IPS-NIHi7 (cell line): ENCODE measurements at regions not wholly inside any gene's neighbourhood (a gene's known extent, or its start where the extent isn't known, plus 50 kb on each side); places are given as distances from the start of the nearest gene placed in this dataset.

ENCODE experiments used
- DNase-seq: peaks from one replicate; pipeline ENCODE4 v3.0.0; 2012; ENCODE audit warnings: mixed read lengths; ENCODE audit errors: extremely low spot score

- DNase-seq = no peak
These were observed 91.9 kb upstream of the BACE2 start for GRCh38 chr21:41076064-41076463.

DNA sequence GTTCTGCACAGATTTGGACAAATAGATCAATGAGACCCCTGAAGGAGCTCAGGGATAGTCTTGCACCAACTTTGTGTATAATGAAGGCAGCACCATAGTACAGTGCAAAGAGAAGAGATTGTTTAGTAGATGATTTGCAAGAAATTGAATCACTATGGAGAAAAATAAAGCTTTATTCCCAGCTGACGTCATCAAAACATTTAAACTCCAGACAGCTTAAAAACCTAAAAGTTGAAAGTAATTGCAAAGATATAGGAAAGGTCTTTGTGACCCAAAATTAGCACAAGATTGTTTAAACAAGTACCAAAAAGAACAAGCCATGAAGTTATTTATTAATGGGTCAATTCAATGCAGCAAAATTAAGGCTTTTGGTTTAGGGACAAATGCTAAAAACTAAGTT lies 88.8 kb upstream of the BACE2 start:
- DNase-seq = no peak

- no peak for DNase-seq
These were observed 87.4 kb upstream of the BACE2 start for GRCh38 chr21:41080485-41081121.

GRCh38 chr21:41086569-41086968 lies 81.4 kb upstream of the BACE2 start:
- no peak for DNase-seq

GRCh38 chr21:41090981-41091380 lies 77.0 kb upstream of the BACE2 start:
- DNase-seq = no peak

DNA sequence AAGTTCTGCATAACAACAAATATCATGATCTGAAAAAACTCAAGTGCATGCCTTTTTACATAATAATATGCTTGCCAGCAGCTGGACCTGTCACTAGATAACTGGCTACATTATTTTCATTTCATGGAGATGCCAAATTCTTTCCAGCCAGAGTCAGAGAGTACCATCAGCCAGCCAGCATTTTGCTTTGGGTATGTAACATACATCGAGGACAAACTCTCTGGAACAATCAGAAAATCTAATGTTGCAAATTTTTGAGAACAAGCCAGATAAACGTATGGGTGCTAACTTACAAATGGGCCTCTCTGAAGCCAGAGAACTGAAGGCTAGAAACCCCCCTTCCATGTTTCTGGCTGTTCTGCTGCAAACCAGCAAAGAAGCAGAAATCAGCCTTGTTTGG lies 76.3 kb upstream of the BACE2 start:
- DNase-seq = no peak

DNA sequence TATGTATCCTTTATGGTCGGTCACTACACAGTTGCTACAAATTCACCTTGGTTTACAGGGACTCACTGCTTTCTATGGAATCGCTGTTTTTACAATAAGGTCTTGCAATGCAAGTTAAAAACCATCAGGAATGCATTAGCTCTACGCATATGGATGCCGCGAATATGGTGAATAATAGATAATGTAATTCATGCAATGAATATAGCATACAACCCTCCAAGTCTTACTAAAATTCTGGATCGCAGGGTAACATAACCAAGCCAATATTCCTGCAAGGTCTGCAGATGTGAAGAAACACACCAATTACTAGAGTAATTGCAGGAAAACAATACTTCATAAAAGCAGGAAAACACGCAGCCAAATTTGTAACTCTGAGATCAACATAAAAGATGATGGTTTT lies 75.6 kb upstream of the BACE2 start:
- no peak for DNase-seq

GRCh38 chr21:41095983-41096382 lies 72.0 kb upstream of the BACE2 start:
- DNase-seq = no peak

DNA sequence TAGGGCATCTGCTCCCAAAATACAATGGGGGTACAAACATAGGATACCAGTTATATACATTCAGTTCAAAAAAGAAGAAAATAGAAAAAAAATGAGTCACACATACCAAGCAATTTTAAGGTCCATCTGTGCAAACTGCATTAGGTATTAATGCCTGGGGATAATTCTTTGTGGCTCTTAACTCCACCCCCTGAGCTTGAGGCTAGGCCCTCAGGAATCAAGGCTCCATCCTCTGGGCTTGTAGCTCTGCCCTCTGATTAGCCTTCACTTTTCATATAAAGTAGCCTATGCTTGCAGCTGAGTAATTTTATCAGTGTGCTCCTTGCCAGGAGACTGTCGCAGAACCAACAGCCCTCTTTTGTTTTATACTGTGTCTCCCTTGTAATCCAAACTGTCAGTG lies 69.9 kb upstream of the BACE2 start:
- DNase-seq = no peak

- no peak for DNase-seq
These were observed 69.4 kb upstream of the BACE2 start for GRCh38 chr21:41098481-41099042.

DNA sequence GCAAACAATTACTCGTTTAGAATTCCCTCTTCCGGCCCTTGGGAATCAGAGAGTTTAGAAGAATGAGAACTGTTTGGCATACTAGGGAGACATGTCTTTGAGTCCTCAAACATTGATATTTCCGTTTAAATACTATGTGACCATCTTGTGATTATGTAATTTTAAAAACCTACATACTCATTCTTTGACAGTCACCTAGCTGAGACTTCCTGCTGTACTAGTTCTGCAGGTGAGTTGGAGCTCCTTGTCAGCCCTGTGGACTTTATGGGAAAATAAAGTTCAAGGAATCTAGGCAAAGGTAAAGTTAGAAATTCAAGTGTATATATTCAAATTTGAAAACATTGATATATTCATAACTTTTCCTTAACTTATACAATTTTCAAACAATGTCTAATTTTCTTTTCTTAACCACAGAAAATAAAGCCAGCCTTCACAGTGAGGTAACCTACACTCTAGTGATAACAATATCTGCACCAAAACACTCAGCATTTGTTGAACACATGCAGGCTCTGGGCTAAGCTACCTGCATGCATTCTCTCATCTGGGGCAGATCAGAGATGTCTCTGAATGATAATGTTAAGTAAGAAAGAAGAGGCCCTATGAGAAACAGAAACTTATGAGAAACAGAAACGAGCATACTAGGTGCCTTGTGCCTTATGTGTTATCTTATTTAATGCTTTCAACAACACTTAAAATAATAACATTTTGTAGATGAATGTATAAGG lies 67.0 kb upstream of the BACE2 start:
- no peak for DNase-seq

GRCh38 chr21:41102281-41102680 lies 65.7 kb upstream of the BACE2 start:
- DNase-seq = no peak

GRCh38 chr21:41107602-41108001 lies 60.4 kb upstream of the BACE2 start:
- no peak for DNase-seq

- DNase-seq = no peak
These were observed 59.0 kb upstream of the BACE2 start for GRCh38 chr21:41108668-41109585.

DNA sequence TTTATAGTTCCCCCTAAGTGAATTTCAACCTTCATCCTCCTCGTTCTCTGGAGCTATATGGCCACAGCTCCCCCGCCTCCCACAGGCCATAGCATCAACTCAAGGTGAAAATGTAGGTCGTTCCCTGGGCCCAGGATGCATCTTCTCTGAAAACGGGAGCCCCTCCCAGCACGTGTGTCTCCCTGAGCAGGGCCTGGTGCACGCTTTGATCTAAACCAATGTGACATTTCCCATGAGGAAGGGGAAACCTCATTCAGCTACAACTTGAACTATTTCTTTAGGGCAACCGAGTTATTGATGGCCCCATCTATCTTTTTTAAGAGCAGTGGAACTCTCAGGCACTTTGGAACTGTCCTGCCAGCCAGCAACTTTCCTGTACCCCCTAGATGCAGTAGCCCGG lies 57.8 kb upstream of the BACE2 start:
- DNase-seq = no peak

GRCh38 chr21:41110664-41111063 lies 57.3 kb upstream of the BACE2 start:
- no peak for DNase-seq

DNA sequence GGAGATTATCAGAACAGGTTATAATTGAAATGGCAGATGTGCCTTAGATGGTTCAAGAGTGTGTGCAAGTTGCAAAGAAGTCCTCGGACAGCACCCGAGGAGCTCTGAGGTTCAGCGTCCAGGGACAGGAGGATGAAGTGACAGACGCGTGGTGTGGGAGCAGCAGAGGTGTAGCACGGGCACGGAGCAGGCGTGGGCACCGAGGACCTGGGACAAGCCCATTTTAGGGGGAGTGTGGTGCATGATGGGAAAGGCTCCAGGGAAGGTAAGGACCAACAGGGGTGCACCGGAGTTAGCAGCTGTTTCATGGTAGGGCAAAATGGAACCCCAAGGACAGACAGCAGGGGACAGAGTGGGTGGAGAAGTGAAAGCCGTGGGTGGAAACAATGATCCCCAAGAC lies 56.3 kb upstream of the BACE2 start:
- no peak for DNase-seq

DNA sequence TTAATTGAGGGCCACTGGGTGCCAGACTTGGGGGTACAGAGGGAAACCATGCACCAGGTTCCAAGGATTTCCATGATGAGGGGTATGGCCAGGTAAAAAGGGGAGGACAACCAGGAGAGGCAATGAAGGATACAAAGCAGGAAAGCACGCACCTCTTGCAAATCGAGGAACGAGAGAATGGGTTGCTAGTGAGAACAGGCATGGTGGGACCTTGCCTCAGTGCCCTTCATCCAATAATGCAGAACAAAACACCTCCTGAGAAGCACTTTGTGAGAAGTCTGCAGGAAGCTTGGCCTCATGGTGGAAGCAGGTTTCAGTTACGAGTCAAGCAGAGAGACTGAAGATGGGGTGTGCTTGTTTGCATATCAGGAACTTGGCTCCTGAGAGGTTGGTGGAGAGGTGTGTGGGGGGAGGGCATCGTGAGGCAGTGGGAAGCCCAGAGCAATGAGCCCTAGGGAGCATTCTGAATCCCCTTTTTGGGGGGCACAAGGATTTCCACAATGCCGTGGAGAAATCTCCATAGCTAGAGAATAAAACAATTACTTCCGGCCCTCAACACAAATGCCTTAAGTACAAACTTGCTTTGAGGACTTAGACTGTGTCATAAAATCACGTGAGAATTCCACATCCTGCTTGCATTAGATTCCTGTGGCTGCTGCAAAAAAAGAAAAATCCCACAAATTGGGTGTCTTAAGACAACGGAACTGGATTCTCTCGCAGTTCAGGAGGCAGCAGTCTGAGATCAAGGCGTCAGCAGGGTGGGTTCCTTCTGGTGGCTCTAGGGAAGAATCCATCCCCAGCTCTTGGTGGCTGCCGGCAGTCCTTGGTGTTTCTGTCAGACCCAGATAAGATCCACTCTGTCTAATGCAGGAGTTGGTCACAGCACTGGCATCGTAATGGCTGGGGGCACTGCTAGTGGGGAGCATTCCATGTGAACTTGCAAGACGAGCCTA lies 54.9 kb upstream of the BACE2 start:
- no peak for DNase-seq

DNA sequence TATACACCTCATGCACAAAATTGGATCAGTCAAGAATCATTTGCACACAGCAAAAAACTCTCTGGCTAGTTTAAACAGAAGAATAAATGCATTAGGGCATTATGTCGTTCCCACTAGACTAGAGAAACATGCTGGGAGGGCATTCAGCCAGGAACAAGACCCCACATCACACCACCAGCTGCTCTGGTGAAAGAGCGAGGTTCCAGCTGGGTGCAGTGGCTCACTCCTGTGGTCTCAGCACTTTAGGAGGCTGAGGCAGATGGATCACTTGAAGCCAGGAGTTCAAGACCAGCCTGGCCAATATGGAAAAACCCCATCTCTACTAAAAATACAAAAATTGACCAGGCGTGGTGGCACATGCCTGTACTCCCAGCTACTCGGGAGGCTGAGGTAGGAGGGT lies 52.1 kb upstream of the BACE2 start:
- DNase-seq = no peak
